H1 (cell line): ENCODE measurements at regions not wholly inside any gene's neighbourhood (a gene's known extent, or its start where the extent isn't known, plus 50 kb on each side); places are given as distances from the start of the nearest gene placed in this dataset.

Source experiments
- CTCF ChIA-PET: fragments of 300-600 bp; sonication (Branson Sonifier 250); formaldehyde crosslinking; loops from one replicate; lab custom pipeline; 2021; ENCODE audit not compliant: partially characterized antibody; lab: Charles Lee
- POLR2A ChIA-PET: fragments of 300-600 bp; sonication (Branson Sonifier 250); formaldehyde crosslinking; loops from one replicate; lab custom pipeline; 2021; ENCODE audit warnings: inconsistent platforms; ENCODE audit not compliant: partially characterized antibody; lab: Charles Lee
- DNase-seq, 2 experiments: peaks; one replicate each; pipeline versions ENCODE4 v3.0.0 to v3.0.0-alpha.2; 2010 to 2022; ENCODE audit warnings: low spot score in 2 of 2, low read depth in 1 of 2, mixed read lengths in 1 of 2
- FAIRE-seq: peaks from 2 replicates; lab custom pipeline; 2011; peaks lifted over from hg19 to GRCh38; lab: Jason Lieb, UNC
- H2AFZ ChIP-seq: 2 replicates; pipeline ENCODE4 v1.8.1; 2012; ENCODE audit warnings: low read length, inconsistent platforms
- H2AK5ac ChIP-seq: 2 replicates; pipeline ENCODE4 v1.6.1; 2013; ENCODE audit warnings: low read depth, low read length
- H2BK120ac ChIP-seq: replicated peaks from 2 replicates; pipeline ENCODE3; 2013; ENCODE audit warnings: low read depth, low read length, inconsistent platforms
- H2BK12ac ChIP-seq: 2 replicates; pipeline ENCODE4 v1.6.1; 2013; ENCODE audit warnings: low read depth, low read length
- H2BK15ac ChIP-seq: 2 replicates; pipeline ENCODE4 v1.6.1; 2013; ENCODE audit warnings: low read length
- H2BK20ac ChIP-seq: 2 replicates; pipeline ENCODE4 v1.6.1; 2013; ENCODE audit warnings: low read length
- H2BK5ac ChIP-seq: 2 replicates; pipeline ENCODE4 v1.6.1; 2013; ENCODE audit warnings: low read depth, low read length
- H3K14ac ChIP-seq: 2 replicates; pipeline ENCODE4 v1.6.1; 2013; ENCODE audit warnings: inconsistent platforms; ENCODE audit not compliant: insufficient read length
- H3K18ac ChIP-seq: 2 replicates; pipeline ENCODE4 v1.6.1; 2013; ENCODE audit warnings: low read length; ENCODE audit errors: extremely low read depth
- H3K23ac ChIP-seq: 2 replicates; pipeline ENCODE4 v1.6.1; 2013; ENCODE audit warnings: inconsistent platforms; ENCODE audit not compliant: insufficient read length
- H3K23me2 ChIP-seq: 2 replicates; pipeline ENCODE4 v1.6.1; 2013; ENCODE audit warnings: low read depth, low read length
- H3K27ac ChIP-seq: 2 replicates; pipeline ENCODE4 v1.6.1; 2011; ENCODE audit warnings: low read depth, low read length, inconsistent platforms
- H3K27me3 ChIP-seq, 4 experiments: replicated peaks in 1 of 4; 1 replicate in 1 of 4; 2 replicates in 3 of 4; pipeline versions ENCODE4 v1.6.1 to v1.8.1; 2011 to 2013; ENCODE audit warnings: low read length in 3 of 4, mild to moderate bottlenecking in 3 of 4, inconsistent platforms in 2 of 4, mixed read lengths in 2 of 4, moderate library complexity in 1 of 4; ENCODE audit not compliant: control insufficient read depth in 3 of 4, insufficient read depth in 3 of 4; ENCODE audit errors: extremely low read depth in 1 of 4
- H3K36me3 ChIP-seq, 4 experiments: 2 replicates each; pipeline versions ENCODE4 v1.6.1 to v1.8.1; 2011 to 2013; ENCODE audit warnings: mild to moderate bottlenecking in 4 of 4, low read length in 3 of 4, moderate library complexity in 2 of 4, control low read depth in 1 of 4, inconsistent platforms in 1 of 4; ENCODE audit not compliant: insufficient read depth in 4 of 4, control insufficient read depth in 2 of 4
- H3K4ac ChIP-seq: replicated peaks from 2 replicates; pipeline ENCODE3; 2013; ENCODE audit warnings: low read length, low read depth, mixed read lengths, inconsistent platforms; ENCODE audit not compliant: insufficient read length
- H3K4me1 ChIP-seq, 4 experiments: replicated peaks in 1 of 4; 1 replicate in 1 of 4; 2 replicates in 3 of 4; pipeline versions ENCODE4 v1.6.1 to v1.8.1; 2011 to 2013; ENCODE audit warnings: low read length in 3 of 4, inconsistent platforms in 2 of 4, mixed read lengths in 1 of 4; ENCODE audit not compliant: insufficient read depth in 4 of 4, control insufficient read depth in 3 of 4
- H3K4me2 ChIP-seq, 2 experiments: 2 replicates each; pipeline versions ENCODE4 v1.6.1 to v1.8.1; 2011 to 2013; ENCODE audit warnings: low read depth in 2 of 2, low read length in 2 of 2, control low read depth in 1 of 2, inconsistent platforms in 1 of 2, mild to moderate bottlenecking in 1 of 2; ENCODE audit not compliant: insufficient read depth in 1 of 2
- H3K4me3 ChIP-seq, 4 experiments: fragments of 200-600, 300-600 bp in 1 of 4; sonication (generic), shearing (Covaris generic), sonication (Bioruptor Twin) in 1 of 4; 2 replicates each; pipeline versions ENCODE4 v1.5.1 to v1.8.1; 2011 to 2016; ENCODE audit warnings: low read length in 4 of 4, low read depth in 3 of 4, control low read depth in 2 of 4, inconsistent platforms in 2 of 4, mild to moderate bottlenecking in 2 of 4, mixed read lengths in 1 of 4, moderate library complexity in 1 of 4; ENCODE audit not compliant: insufficient read depth in 2 of 4; ENCODE audit errors: extremely low read depth in 1 of 4
- H3K56ac ChIP-seq: replicated peaks from 2 replicates; pipeline ENCODE3; 2013; ENCODE audit warnings: low read depth, mild to moderate bottlenecking, mixed read lengths, low read length, inconsistent platforms; ENCODE audit not compliant: insufficient read length
- H3K79me1 ChIP-seq: 2 replicates; pipeline ENCODE4 v1.6.1; 2013; ENCODE audit warnings: low read depth, low read length, control low read depth
- H3K79me2 ChIP-seq, 2 experiments: 2 replicates each; pipeline versions ENCODE4 v1.6.1 to v1.8.1; 2012 to 2013; ENCODE audit warnings: low read length in 2 of 2, mild to moderate bottlenecking in 2 of 2, inconsistent platforms in 1 of 2; ENCODE audit not compliant: insufficient read depth in 2 of 2, control insufficient read depth in 1 of 2
- H3K9ac ChIP-seq, 4 experiments: replicated peaks in 1 of 4; 1 replicate in 1 of 4; 2 replicates in 3 of 4; pipeline versions ENCODE4 v1.6.1 to v1.8.1; 2011 to 2013; ENCODE audit warnings: low read depth in 3 of 4, low read length in 3 of 4, control low read depth in 2 of 4, mild to moderate bottlenecking in 2 of 4, moderate library complexity in 2 of 4, inconsistent platforms in 1 of 4; ENCODE audit errors: extremely low read depth in 1 of 4
- H3K9me3 ChIP-seq, 2 experiments: 2 replicates each; pipeline versions ENCODE4 v1.6.1 to v1.8.1; 2012 to 2013; ENCODE audit warnings: mild to moderate bottlenecking in 2 of 2, moderate library complexity in 2 of 2, control low read depth in 1 of 2, inconsistent platforms in 1 of 2, low read depth in 1 of 2, low read length in 1 of 2, mixed read lengths in 1 of 2; ENCODE audit not compliant: insufficient read depth in 2 of 2
- H4K20me1 ChIP-seq, 2 experiments: replicated peaks in 1 of 2; 2 replicates each; pipeline versions ENCODE3 to v1.8.1; 2011 to 2013; ENCODE audit warnings: inconsistent platforms in 2 of 2, low read length in 2 of 2, mild to moderate bottlenecking in 1 of 2; ENCODE audit not compliant: insufficient read depth in 2 of 2, control insufficient read depth in 1 of 2
- H4K5ac ChIP-seq: 2 replicates; pipeline ENCODE4 v1.6.1; 2013; ENCODE audit warnings: low read length, low read depth, mixed read lengths, inconsistent platforms; ENCODE audit not compliant: insufficient read length
- H4K8ac ChIP-seq: 2 replicates; pipeline ENCODE4 v1.8.0; 2013; ENCODE audit warnings: mild to moderate bottlenecking, moderate library complexity, low read length, inconsistent platforms; ENCODE audit not compliant: insufficient read depth; ENCODE audit errors: extremely low read depth
- H4K91ac ChIP-seq: replicated peaks from 2 replicates; pipeline ENCODE3; 2013; ENCODE audit warnings: low read length, mixed read lengths, inconsistent platforms; ENCODE audit not compliant: insufficient read length
- CREB1 ChIP-seq: IDR thresholded peaks from 2 replicates; pipeline ENCODE4 v1.6.1; 2012; ENCODE audit warnings: inconsistent platforms
- HDAC2 ChIP-seq, 2 experiments: fragments of 300-600 bp in 1 of 2; sonication (generic) in 1 of 2; IDR thresholded peaks; 2 replicates each; pipeline ENCODE4 v1.6.1; 2011 to 2012; ENCODE audit warnings: low read depth in 2 of 2, low read length in 2 of 2, mild to moderate bottlenecking in 2 of 2, moderate library complexity in 2 of 2, borderline replicate concordance in 1 of 2, inconsistent platforms in 1 of 2
- MAFK ChIP-seq: IDR thresholded peaks from 2 replicates; pipeline ENCODE4 v1.6.1; 2012; ENCODE audit warnings: low read depth, mild to moderate bottlenecking, improper control_type of control experiment, low read length
- NANOG ChIP-seq: IDR thresholded peaks from 2 replicates; pipeline ENCODE4 v1.6.1; 2011; ENCODE audit warnings: low read length, low read depth, mild to moderate bottlenecking, inconsistent platforms; ENCODE audit not compliant: insufficient read depth, poor library complexity, severe bottlenecking
- SIRT6 ChIP-seq: IDR thresholded peaks from one replicate; pipeline ENCODE4 v1.7.1; 2012; ENCODE audit warnings: low read length, inconsistent platforms
- WGBS, 2 experiments: shearing (Covaris generic) in 1 of 2; methylation state at CpG; one replicate each; pipeline versions ENCODE4 v1.1.6 to v1.1.7; 2013 to 2015; ENCODE audit warnings: low lambda C conversion rate in 2 of 2, mixed read lengths in 2 of 2, inconsistent platforms in 1 of 2, low coverage in 1 of 2, missing lambda C conversion rate in 1 of 2; ENCODE audit not compliant: insufficient replicate concordance in 2 of 2, insufficient coverage in 1 of 2, insufficient read length in 1 of 2; ENCODE audit errors: extremely low coverage in 1 of 2, missing lambda C conversion rate in 1 of 2; 5-methylcytosine and 5-hydroxymethylcytosine counted together

GRCh38 chr5:117792476-117792875 is 1195.9 kb downstream of the DTWD2 start:
- ChIA-PET CTCF (no interaction called here), POLR2A (no interaction called here)
- no peak for DNase-seq
- H4K8ac ChIP-seq = no peak overlapping the region
- no peak for FAIRE-seq
- WGBS, 2 experiments = 91% methylated on average over 1 of the region's 1 CpG; no CpG with 5 or more reads in 1 of the 2 experiments
- H3K4me2 ChIP-seq = no peak overlapping the region
- TF ChIP-seq CREB1 (no peak), MAFK (no peak), SIRT6 (no peak), NANOG (no peak), HDAC2 (IDR thresholded peaks at IDR 0.05; ENCODE audit: borderline replicate concordance in 1 of 2, low read depth in 2 of 2, low read length in 2 of 2) (no peak)
- H2BK5ac ChIP-seq = no peak overlapping the region
- no peak overlapping the region for H3K56ac ChIP-seq
- H3K79me1 ChIP-seq = no peaks in the 10 kb centered on the region
- no peak overlapping the region for H3K27ac ChIP-seq
- no peak overlapping the region for H3K4ac ChIP-seq
- no peak overlapping the region for H3K4me3 ChIP-seq
- H3K18ac ChIP-seq = no peak overlapping the region
- no peaks in the 10 kb centered on the region for H3K27me3 ChIP-seq
- H2BK120ac ChIP-seq = no peak overlapping the region
- H4K20me1 ChIP-seq = no peaks in the 10 kb centered on the region
- H4K5ac ChIP-seq = no peak overlapping the region
- H3K9ac ChIP-seq = no peak overlapping the region
- no peaks in the 10 kb centered on the region for H3K23me2 ChIP-seq
- no peaks in the 10 kb centered on the region for H3K36me3 ChIP-seq
- no peaks in the 10 kb centered on the region for H3K79me2 ChIP-seq
- no peaks in the 10 kb centered on the region for H3K4me1 ChIP-seq
- H3K14ac ChIP-seq = no peak overlapping the region
- no peak overlapping the region for H2BK12ac ChIP-seq
- no peak overlapping the region for H3K23ac ChIP-seq
- H2AFZ ChIP-seq = no peak overlapping the region
- no peaks in the 10 kb centered on the region for H3K9me3 ChIP-seq
- no peak overlapping the region for H2BK20ac ChIP-seq
- no peak overlapping the region for H4K91ac ChIP-seq
- no peak overlapping the region for H2BK15ac ChIP-seq
- no peak overlapping the region for H2AK5ac ChIP-seq
